ENCODE measurements at regions not wholly inside any gene's neighbourhood (a gene's known extent, or its start where the extent isn't known, plus 50 kb on each side); places are given as distances from the start of the nearest gene placed in this dataset.

- in situ Hi-C loops (cut with MboI; ENCODE audit: low sequenced_read_pairs, unreplicated experiment) = no loop called here
- no peak for TF ChIP-seq CTCF (IDR thresholded peaks at IDR 0.05; ENCODE audit: borderline replicate concordance, control extremely low read depth, extremely low read depth, insufficient read depth, missing control alignments)
- no peak for DNase-seq (ENCODE audit: low spot score)
Observed at GRCh38 chr2:163370169-163370886, 365.5 kb downstream of the FIGN start.

- in situ Hi-C loops (cut with MboI; ENCODE audit: low sequenced_read_pairs, unreplicated experiment) = no loop called here
- DNase-seq (ENCODE audit: low spot score) = no peak
- no peak for TF ChIP-seq CTCF (IDR thresholded peaks at IDR 0.05; ENCODE audit: borderline replicate concordance, control extremely low read depth, extremely low read depth, insufficient read depth, missing control alignments)
Observed at GRCh38 chr2:163369111-163369510, 366.7 kb downstream of the FIGN start.

GRCh38 chr2:163368655-163369054 is 367.2 kb downstream of the FIGN start:
- no peak for DNase-seq (ENCODE audit: low spot score)
- in situ Hi-C loops (cut with MboI; ENCODE audit: low sequenced_read_pairs, unreplicated experiment) = no loop called here
- TF ChIP-seq CTCF (IDR thresholded peaks at IDR 0.05; ENCODE audit: borderline replicate concordance, control extremely low read depth, extremely low read depth, insufficient read depth, missing control alignments) = no peak

GRCh38 chr2:163367825-163368582 is 367.8 kb downstream of the FIGN start:
- in situ Hi-C loops (cut with MboI; ENCODE audit: low sequenced_read_pairs, unreplicated experiment) = no loop called here
- TF ChIP-seq CTCF (IDR thresholded peaks at IDR 0.05; ENCODE audit: borderline replicate concordance, control extremely low read depth, extremely low read depth, insufficient read depth, missing control alignments) = no peak
- no peak for DNase-seq (ENCODE audit: low spot score)

GRCh38 chr2:163364736-163365135 is 371.1 kb downstream of the FIGN start:
- no peak for DNase-seq (ENCODE audit: low spot score)
- TF ChIP-seq CTCF (IDR thresholded peaks at IDR 0.05; ENCODE audit: borderline replicate concordance, control extremely low read depth, extremely low read depth, insufficient read depth, missing control alignments) = no peak
- in situ Hi-C loops (cut with MboI; ENCODE audit: low sequenced_read_pairs, unreplicated experiment) = no loop called here

GRCh38 chr2:163353551-163353950 is 382.3 kb downstream of the FIGN start:
- DNase-seq (ENCODE audit: low spot score) = no peak
- in situ Hi-C loops (cut with MboI; ENCODE audit: low sequenced_read_pairs, unreplicated experiment) = no loop called here
- TF ChIP-seq CTCF (IDR thresholded peaks at IDR 0.05; ENCODE audit: borderline replicate concordance, control extremely low read depth, extremely low read depth, insufficient read depth, missing control alignments) = no peak

All from GM13976 (cell line).